Liver (tissue), 3 donors: ENCODE measurements at regions not wholly inside any gene's neighbourhood (a gene's known extent, or its start where the extent isn't known, plus 50 kb on each side); places are given as distances from the start of the nearest gene placed in this dataset.

Experiments used
- CTCF ChIP-seq: fragments of 150-350 bp; IDR thresholded peaks from 2 replicates; pipeline ENCODE4 v1.5.1; 2017; ENCODE audit warnings: improper control_type of control experiment, low read depth, low read length; ENCODE audit not compliant: missing input control
- EGR1 ChIP-seq, 2 donors: IDR thresholded peaks; 2 replicates each; pipeline ENCODE4 v1.6.1; 2016 to 2018; ENCODE audit warnings: antibody characterized with exemption in 2 of 2, low read depth in 2 of 2
- FOXA1 ChIP-seq: IDR thresholded peaks from 2 replicates; pipeline ENCODE4 v1.6.1; 2016; ENCODE audit warnings: antibody characterized with exemption
- GABPA ChIP-seq, 2 donors: IDR thresholded peaks in 1 of 2; conservative IDR thresholded peaks in 1 of 2; 2 replicates each; pipeline ENCODE4 v1.6.1; 2016; ENCODE audit warnings: antibody characterized with exemption in 2 of 2, mild to moderate bottlenecking in 1 of 2, moderate library complexity in 1 of 2
- JUND ChIP-seq, 2 donors: IDR thresholded peaks; 2 replicates each; pipeline ENCODE4 v1.6.1; 2016; ENCODE audit warnings: antibody characterized with exemption in 2 of 2
- MAX ChIP-seq: IDR thresholded peaks from 2 replicates; pipeline ENCODE4 v1.6.1; 2016; ENCODE audit warnings: antibody characterized with exemption
- RXRA ChIP-seq, 2 donors: IDR thresholded peaks; 2 replicates each; pipeline ENCODE4 v1.6.1; 2017 to 2018; ENCODE audit warnings: antibody characterized with exemption in 2 of 2, mild to moderate bottlenecking in 1 of 2
- TAF1 ChIP-seq: conservative IDR thresholded peaks from 2 replicates; pipeline ENCODE4 v1.6.1; 2016; ENCODE audit warnings: antibody characterized with exemption, mild to moderate bottlenecking
- YY1 ChIP-seq: IDR thresholded peaks from 2 replicates; pipeline ENCODE4 v1.6.1; 2016; ENCODE audit warnings: antibody characterized with exemption, mild to moderate bottlenecking
- TF ChIP-seq, protein P1 (sequence below): IDR thresholded peaks from 2 replicates; pipeline ENCODE4 v1.6.1; 2016; ENCODE audit warnings: antibody characterized with exemption
- TF ChIP-seq, protein P2 (sequence below): IDR thresholded peaks from 2 replicates; pipeline ENCODE4 v1.6.1; 2016; ENCODE audit warnings: antibody characterized with exemption, mild to moderate bottlenecking
- donor health status: healthy.
- donor health status: healthy.

GRCh38 chr3:78123058-78123457 lies 1083.2 kb downstream of the ROBO2 start:
- TF ChIP-seq CTCF (no peak), EGR1 (IDR thresholded peaks at IDR 0.05; ENCODE audit: low read depth in 2 of 2) (no peak), GABPA (IDR thresholded peaks at IDR 0.05 in 1 of 2, conservative IDR thresholded peaks at IDR 0.05 in 1 of 2) (no peak), FOXA1 (no peak), MAX (no peak), JUND (IDR thresholded peaks at IDR 0.05) (no peak), YY1 (no peak), TAF1 (no peak), RXRA (IDR thresholded peaks at IDR 0.05) (no peak)
- TF ChIP-seq, protein P1, sequence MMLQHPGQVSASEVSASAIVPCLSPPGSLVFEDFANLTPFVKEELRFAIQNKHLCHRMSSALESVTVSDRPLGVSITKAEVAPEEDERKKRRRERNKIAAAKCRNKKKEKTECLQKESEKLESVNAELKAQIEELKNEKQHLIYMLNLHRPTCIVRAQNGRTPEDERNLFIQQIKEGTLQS: no peak
- TF ChIP-seq, protein P2, sequence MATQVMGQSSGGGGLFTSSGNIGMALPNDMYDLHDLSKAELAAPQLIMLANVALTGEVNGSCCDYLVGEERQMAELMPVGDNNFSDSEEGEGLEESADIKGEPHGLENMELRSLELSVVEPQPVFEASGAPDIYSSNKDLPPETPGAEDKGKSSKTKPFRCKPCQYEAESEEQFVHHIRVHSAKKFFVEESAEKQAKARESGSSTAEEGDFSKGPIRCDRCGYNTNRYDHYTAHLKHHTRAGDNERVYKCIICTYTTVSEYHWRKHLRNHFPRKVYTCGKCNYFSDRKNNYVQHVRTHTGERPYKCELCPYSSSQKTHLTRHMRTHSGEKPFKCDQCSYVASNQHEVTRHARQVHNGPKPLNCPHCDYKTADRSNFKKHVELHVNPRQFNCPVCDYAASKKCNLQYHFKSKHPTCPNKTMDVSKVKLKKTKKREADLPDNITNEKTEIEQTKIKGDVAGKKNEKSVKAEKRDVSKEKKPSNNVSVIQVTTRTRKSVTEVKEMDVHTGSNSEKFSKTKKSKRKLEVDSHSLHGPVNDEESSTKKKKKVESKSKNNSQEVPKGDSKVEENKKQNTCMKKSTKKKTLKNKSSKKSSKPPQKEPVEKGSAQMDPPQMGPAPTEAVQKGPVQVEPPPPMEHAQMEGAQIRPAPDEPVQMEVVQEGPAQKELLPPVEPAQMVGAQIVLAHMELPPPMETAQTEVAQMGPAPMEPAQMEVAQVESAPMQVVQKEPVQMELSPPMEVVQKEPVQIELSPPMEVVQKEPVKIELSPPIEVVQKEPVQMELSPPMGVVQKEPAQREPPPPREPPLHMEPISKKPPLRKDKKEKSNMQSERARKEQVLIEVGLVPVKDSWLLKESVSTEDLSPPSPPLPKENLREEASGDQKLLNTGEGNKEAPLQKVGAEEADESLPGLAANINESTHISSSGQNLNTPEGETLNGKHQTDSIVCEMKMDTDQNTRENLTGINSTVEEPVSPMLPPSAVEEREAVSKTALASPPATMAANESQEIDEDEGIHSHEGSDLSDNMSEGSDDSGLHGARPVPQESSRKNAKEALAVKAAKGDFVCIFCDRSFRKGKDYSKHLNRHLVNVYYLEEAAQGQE: no peak
